Parathyroid adenoma (tissue), 2 donors: ENCODE measurements at regions not wholly inside any gene's neighbourhood (a gene's known extent, or its start where the extent isn't known, plus 50 kb on each side); places are given as distances from the start of the nearest gene placed in this dataset.

Experiments used
- H2AFZ ChIP-seq: fragments of 300-600 bp; sonication (generic); one replicate; pipeline ENCODE4 v1.7.0; 2017; ENCODE audit warnings: antibody characterized with exemption, mild to moderate bottlenecking
- H3K27ac ChIP-seq: fragments of 300-600 bp; sonication (generic); one replicate; pipeline ENCODE4 v1.7.0; 2017
- H3K27me3 ChIP-seq: fragments of 300-600 bp; sonication (generic); one replicate; pipeline ENCODE4 v1.7.0; 2017; ENCODE audit warnings: low read length; ENCODE audit not compliant: control insufficient read depth, insufficient read depth
- H3K36me3 ChIP-seq: fragments of 300-600 bp; sonication (generic); one replicate; pipeline ENCODE4 v1.7.0; 2017; ENCODE audit warnings: low read length; ENCODE audit not compliant: control insufficient read depth, insufficient read depth
- H3K4me1 ChIP-seq: fragments of 300-600 bp; sonication (generic); one replicate; pipeline ENCODE4 v1.7.0; 2017; ENCODE audit warnings: control low read depth
- H3K4me2 ChIP-seq: fragments of 300-600 bp; sonication (generic); one replicate; pipeline ENCODE4 v1.7.0; 2017; ENCODE audit warnings: low read length
- H3K4me3 ChIP-seq: fragments of 300-600 bp; sonication (generic); one replicate; pipeline ENCODE4 v1.7.0; 2017; ENCODE audit warnings: low read depth, low read length
- H3K79me2 ChIP-seq: fragments of 300-600 bp; sonication (generic); one replicate; pipeline ENCODE4 v1.7.0; 2017; ENCODE audit warnings: control low read depth
- H3K9ac ChIP-seq: fragments of 300-600 bp; sonication (generic); one replicate; pipeline ENCODE4 v1.7.0; 2017; ENCODE audit warnings: mild to moderate bottlenecking
- H3K9me3 ChIP-seq: fragments of 300-600 bp; sonication (generic); one replicate; pipeline ENCODE4 v1.7.0; 2017; ENCODE audit warnings: low read length; ENCODE audit not compliant: control insufficient read depth
- CTCF ChIP-seq: fragments of 300-600 bp; sonication (generic); IDR thresholded peaks from one replicate; pipeline ENCODE4 v1.7.0; 2017; ENCODE audit warnings: antibody characterized with exemption, mild to moderate bottlenecking
- donor health status: primary hyperparathyroidism.

DNA sequence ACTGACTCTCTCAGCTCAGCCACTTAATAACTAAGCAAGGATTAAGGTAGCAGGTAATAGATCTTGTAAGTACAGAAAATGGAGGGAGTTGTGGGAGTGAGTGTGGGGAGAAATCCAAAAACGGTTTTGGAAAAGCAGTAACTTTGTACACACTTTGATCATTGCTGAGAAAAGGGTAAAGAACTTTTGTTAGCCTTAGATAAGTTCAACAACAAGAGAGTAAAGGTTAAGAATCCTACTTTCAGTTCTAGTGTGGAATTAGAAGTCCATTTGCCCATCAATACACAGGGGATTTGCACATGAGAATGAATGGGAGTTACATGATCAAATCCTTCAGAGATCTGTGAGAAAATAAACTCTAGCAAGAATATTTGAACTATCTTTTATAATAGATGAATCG is 528.7 kb downstream of the SOX2 start:
- no peak overlapping the region for H3K4me2 ChIP-seq
- H3K9me3 ChIP-seq: no peaks in the 10 kb centered on the region
- H3K27ac ChIP-seq: no peak overlapping the region
- no peak for TF ChIP-seq CTCF
- H3K36me3 ChIP-seq: no peaks in the 10 kb centered on the region
- H3K4me1 ChIP-seq: peaks cover 2% of the 10 kb centered on the region
- H3K79me2 ChIP-seq: no peaks in the 10 kb centered on the region
- no peak overlapping the region for H3K4me3 ChIP-seq
- H2AFZ ChIP-seq: no peak overlapping the region
- H3K27me3 ChIP-seq: no peaks in the 10 kb centered on the region
- no peak overlapping the region for H3K9ac ChIP-seq

GRCh38 chr3:182241196-182241765 is 529.6 kb downstream of the SOX2 start:
- H3K4me1 ChIP-seq: peaks cover 2% of the 10 kb centered on the region
- no peak overlapping the region for H3K27ac ChIP-seq

DNA sequence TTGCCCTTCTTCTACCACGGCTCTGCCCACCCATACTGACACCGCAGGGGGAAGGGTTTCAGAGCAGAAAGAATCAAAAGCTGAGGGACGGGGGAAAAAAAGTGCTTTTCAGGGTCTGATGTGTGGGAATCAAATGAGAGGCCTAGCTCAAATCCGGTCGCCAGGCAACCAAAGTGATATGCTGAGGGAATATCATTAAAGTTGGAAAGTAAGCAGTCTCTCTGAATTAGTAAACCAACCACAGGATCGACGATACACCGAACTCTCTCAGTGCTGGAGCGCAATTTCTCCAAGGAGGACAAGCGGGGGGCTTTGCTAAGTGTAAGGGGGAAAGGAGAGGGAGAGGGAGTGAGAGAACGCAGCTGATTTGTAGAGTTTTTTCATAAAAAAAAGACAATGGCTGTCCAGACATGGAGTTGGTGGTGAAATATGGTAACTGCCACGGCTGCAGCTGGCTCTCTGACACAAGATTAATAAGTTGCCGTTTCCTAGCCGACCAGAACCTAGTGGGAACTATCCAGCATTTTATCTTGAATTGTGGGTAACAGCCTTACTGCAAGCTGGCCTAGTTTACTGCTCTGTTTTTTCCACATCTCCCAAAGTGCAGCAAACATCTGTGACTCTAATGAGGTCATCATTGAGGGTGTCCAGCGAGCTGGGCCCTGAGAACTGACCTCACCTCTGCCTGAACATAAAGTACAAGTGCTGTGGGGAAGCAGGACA is 530.2 kb downstream of the SOX2 start:
- no peak overlapping the region for H2AFZ ChIP-seq
- H3K9ac ChIP-seq: no peak overlapping the region
- peaks cover 2% of the 10 kb centered on the region for H3K4me1 ChIP-seq
- H3K9me3 ChIP-seq: no peaks in the 10 kb centered on the region
- no peak overlapping the region for H3K4me3 ChIP-seq
- no peak overlapping the region for H3K4me2 ChIP-seq
- H3K27me3 ChIP-seq: no peaks in the 10 kb centered on the region
- H3K36me3 ChIP-seq: no peaks in the 10 kb centered on the region
- TF ChIP-seq CTCF: no peak
- H3K27ac ChIP-seq: no peak overlapping the region
- no peaks in the 10 kb centered on the region for H3K79me2 ChIP-seq

More at GRCh38 chr3:182241196-182241765, 529.6 kb downstream of the SOX2 start:
- Histone ChIP-seq H3K9ac (no peak overlapping the region), H3K9me3 (no peaks in the 10 kb centered on the region), H3K79me2 (no peaks in the 10 kb centered on the region), H2AFZ (no peak overlapping the region), H3K4me2 (no peak overlapping the region), H3K36me3 (no peaks in the 10 kb centered on the region), H3K4me3 (no peak overlapping the region), H3K27me3 (no peaks in the 10 kb centered on the region)
- TF ChIP-seq CTCF: no peak

- no peak overlapping the region for H3K9ac ChIP-seq
- no peak overlapping the region for H3K27ac ChIP-seq
- no peak for TF ChIP-seq CTCF
These were observed 530.8 kb downstream of the SOX2 start for GRCh38 chr3:182242489-182242942.

GRCh38 chr3:182243625-182244024 is 531.9 kb downstream of the SOX2 start:
- Histone ChIP-seq H3K9me3 (no peaks in the 10 kb centered on the region), H3K4me3 (no peak overlapping the region), H3K79me2 (no peaks in the 10 kb centered on the region), H3K9ac (no peak overlapping the region), H3K36me3 (no peaks in the 10 kb centered on the region), H3K4me1 (peaks cover 2% of the 10 kb centered on the region), H3K27ac (no peak overlapping the region), H2AFZ (no peak overlapping the region), H3K4me2 (no peak overlapping the region), H3K27me3 (no peaks in the 10 kb centered on the region)
- TF ChIP-seq CTCF: no peak

More at GRCh38 chr3:182242489-182242942, 530.8 kb downstream of the SOX2 start:
- H3K4me2 ChIP-seq: no peak overlapping the region
- no peaks in the 10 kb centered on the region for H3K9me3 ChIP-seq
- H3K4me3 ChIP-seq: no peak overlapping the region
- H2AFZ ChIP-seq: no peak overlapping the region
- H3K4me1 ChIP-seq: peaks cover 2% of the 10 kb centered on the region
- H3K27me3 ChIP-seq: no peaks in the 10 kb centered on the region
- no peaks in the 10 kb centered on the region for H3K36me3 ChIP-seq
- no peaks in the 10 kb centered on the region for H3K79me2 ChIP-seq
